Skin of body (tissue), 1 donor: ENCODE measurements at regions not wholly inside any gene's neighbourhood (a gene's known extent, or its start where the extent isn't known, plus 50 kb on each side); places are given as distances from the start of the nearest gene placed in this dataset.

ENCODE experiments used
- DNase-seq: peaks from one replicate; lab custom pipeline; 2025; lab: John Stamatoyannopoulos, UW

DNA sequence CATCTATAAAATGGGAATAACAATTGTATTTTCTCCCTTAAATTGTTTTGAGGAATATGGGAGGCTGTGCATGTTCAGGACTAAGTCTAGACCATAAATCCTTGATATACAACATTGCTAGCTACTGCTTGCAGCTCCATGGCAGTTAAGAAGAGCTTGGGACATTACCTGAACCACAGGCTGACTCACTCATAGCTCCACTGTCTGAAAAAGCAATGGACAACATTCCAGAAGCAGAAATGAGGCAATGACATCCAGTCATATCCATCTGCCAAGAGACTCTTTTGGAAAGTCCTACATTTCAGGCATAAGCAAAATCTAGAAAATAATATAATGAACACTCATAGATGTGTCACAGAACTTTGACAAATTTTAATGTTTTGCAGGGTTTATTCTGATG, 167.3 kb upstream of the LEF1 start:
- no peak for DNase-seq

DNA sequence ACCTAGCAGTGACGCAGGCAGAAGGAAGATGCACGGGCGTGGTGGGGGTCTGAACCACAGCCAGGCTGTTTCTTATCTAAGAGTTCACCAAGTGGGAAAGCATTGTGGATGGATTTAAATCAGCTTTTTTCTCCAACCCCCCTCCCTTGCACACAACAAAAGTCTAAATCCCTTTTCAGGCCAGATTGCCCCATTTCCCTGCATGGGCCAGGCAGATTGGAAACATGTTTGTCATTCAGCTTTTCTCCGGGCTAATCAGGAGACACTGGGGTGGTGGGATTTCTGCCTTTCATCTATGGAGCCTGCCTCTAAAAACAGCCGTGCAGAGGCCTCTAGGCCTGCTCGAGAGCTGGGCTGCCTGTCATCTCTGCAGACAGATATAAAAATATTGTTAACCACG, 166.3 kb upstream of the LEF1 start:
- DNase-seq, result no peak

DNA sequence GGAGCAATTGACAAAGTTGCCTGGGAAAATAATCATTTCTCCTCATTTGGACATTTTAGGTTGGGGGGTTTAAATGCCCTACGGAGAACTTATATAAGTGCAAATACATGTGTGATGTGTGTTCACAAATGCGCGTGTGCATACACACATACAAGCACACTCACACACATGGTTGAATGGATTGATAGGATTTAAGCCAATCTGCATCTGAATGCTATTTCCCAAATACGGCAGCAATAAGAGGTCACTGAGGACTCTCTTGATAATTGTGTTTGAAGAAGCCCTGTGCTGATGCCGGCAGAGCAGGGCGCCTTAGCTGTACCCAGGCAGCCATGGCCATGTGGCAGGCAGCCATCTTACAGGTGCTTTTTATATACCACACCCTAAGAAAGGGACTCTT, 165.3 kb upstream of the LEF1 start:
- no peak for DNase-seq

DNA sequence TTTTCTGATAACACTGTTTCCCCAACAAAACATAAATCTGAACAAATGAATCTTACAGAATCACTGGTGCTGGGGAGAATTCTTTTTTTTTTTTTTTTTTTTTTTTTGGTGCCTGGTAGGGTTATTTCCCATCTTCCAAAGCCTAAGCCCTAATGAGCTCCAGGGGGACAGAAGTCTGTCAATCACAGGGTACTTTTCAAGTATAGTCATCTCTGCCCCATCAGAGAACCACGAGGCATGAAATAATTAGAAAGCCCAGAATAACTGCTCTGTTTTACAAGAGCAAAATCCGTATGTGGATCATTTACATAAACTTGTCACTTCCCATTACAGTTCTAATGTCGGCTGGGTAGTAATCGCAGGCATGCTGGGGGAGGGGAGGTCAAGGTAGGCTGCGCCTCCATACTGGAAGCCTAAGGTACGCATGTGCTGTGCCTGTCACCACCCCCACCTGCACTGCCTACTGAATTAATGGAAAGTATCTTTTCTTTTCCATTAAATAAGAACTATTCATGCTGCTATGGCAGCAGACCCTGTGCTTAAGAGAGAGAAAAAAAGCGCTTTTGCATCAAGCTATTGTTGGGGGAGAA, 164.7 kb upstream of the LEF1 start:
- no peak for DNase-seq

DNA sequence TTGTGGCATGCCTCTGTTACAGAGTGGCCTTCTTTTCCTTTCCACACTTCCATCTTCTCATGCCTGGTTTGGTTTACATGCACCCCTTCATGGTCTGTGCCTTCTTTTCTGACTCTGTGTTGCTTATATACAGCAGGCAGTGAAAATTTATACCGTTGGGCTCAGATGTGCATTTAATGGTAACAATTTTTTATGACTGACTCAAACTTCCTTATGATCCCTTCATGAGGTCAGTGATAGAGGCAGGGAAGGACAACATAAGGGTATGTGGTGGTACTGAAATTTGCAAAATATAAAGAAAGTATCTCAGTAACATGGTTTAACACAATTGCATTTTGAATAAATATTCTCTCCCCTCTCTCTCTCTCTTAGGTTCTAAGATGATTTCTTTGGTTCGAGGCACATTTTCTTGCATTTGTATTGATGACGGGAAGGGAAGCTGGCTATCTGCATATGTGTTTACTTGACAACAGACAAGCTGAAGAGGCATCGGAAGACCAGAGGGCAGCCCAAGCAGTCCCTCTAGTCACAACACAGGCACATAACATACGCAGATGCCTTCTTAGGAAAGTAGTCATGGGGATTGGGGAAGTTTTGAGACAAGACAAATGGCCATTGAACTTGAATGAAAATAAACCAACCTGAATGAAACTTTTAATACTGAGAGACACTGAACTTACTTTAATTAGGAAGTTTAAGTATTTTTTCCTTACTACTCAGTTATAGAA, 163.3 kb upstream of the LEF1 start:
- DNase-seq, result no peak

DNA sequence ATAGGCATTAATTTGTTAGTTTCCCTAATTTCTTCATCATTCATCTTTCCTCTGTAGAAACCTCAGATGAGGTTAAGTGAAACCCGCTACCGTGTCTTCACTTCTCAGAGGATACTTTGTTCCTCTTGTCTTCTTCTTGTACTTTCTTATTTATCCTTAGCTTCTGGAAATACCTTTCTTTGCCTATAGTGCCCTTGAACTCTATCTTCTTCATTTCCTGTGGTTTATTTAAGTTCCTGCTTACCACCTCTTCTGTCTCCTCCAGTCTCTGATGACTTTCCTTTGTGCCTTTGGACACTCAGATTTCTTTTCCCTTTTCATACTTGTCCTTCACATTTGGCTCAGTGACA, 159.6 kb upstream of the LEF1 start:
- DNase-seq, result no peak

DNA sequence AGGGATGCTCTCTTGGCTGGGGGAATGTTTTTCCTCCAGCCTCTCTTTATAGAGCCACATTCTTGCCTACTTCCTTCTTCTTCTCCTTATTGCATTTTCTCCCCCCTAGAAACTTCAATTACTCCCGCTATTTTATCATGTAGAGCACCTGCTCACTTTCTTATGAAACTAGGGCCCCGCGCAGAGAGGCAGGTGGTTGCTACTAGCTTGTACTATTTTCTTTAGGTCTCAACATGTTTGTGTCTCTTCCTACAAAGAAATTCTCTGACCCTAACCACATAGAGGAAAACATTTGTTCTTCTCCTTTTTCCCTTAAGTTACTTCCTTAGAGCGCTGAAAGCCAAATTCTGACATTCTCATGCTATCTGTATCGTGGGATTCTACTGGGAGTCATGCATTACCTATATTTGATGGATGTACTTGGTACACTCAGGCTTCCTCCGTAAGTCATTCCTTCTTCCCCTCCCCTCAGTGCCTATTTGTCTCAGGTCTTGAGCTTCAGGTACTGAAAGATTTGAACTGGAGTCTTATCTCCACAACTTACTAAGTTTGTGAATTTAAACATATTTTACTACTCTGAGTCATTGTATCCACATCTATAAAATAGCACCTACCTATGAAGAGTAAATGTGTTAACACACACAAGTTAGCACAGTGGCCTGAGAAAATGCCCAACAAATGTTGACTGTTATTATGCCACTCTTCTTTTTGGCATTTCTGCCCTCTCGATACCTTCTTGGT, 159.1 kb upstream of the LEF1 start:
- DNase-seq, result no peak

DNA sequence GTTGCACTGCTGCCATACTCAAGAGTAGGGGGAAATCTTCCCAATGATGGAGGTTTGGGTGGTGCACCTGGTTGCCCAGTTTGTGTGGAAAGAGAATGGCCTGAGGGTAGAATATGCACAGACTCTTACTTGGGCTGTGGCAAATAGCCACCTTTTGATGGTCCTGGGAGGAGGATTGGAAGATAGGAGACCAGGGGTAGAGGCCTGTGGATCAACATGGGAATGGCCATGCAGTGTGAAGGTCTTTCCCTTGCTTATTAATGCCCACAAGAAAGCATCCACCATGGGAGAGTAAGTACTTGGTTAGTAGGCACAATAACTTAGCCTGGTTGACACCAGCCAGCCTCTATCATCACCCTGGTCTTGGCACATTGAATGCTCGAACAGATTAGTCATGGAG, 156.8 kb upstream of the LEF1 start:
- DNase-seq, result no peak

DNA sequence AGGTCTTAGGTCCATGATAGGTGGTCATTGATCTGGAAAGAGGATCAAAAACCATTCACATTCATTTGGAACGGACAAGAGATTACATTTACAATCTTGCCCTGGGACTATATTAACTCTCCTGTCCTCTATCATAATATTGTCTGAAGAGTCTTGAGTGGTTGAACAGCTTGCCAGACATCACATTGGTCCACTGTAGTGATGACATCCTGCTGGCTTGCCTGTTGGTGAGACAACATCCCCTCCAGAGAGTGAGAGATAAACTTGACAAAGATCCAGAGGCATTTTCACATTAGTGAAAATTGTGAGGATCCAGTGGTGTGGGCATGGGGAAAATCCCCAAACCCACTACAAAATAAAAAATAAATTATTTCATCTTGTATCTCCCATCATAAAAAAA, 155.7 kb upstream of the LEF1 start:
- DNase-seq, result no peak

DNA sequence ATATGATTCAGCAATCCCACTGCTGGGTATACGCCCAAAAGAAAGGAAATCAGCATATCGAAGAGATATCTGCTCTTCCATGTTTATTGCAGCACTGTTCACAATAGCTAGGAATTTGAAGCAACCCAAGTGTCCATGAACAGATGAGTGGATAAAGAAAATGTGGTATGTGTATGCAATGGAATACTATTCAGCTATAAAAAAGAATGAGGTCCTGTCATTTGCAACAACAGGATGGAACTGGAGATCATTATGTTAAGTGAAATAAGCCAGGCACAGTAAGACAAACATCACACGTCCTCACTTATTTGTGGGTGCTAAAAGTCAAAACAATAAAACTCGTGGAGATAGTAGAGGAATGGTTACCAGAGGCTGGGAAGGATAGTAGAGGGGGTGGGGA, 153.8 kb upstream of the LEF1 start:
- DNase-seq, result no peak

DNA sequence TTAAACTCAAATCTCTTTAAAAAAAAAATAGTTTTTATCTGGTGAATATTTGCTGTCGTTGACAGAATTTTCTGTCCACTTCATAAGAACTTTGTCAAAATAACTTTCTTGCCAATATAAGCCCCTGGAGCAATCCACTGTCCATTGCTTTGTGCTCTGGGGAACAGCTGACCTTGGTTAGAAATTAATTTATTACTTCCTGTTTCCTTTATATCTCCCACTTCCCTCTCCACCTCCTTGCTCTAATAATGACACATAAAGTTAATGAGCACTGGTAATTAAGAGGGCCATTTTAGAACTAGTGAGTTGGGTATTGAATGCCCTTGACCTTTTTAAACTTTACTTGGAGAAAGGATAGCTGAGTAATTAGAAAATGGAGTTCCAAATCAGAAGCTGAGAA, 151.3 kb upstream of the LEF1 start:
- no peak for DNase-seq

DNA sequence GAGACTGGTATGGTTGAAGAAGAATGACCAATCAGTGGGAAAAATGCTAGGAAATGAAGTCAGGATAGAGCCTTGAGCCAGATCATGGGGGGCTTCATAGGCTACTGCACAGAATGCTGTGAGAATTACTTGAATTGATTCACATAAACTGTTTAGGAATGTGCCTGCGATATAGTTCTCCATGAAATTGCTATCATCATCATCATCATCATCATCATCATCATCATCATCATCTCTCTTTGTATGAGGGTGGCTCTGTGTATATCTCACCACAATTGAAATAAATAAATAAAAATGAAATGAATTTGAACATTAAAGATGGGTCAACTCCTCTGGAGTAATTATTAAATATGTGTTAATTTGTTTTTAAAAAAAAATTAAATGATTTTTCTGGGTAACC, 148.6 kb upstream of the LEF1 start:
- no peak for DNase-seq

DNA sequence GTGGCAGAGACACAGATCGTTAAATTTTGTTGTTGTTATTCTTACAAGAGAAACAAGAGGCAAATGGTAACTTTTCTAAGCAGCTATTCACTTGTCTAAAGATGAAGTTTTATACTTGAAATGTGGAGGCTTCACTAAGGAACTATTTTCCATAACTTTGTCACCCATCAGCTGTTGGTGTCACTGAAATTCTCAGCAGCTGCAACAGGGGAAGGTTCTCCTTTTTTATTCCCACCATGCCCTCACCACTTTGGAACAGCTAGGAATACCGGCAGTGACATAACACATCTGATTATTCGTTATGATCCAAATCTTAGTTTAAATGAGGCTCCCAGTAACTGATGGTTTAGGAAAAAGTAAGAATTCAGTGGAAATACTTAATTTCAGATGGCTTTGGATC, 147.0 kb upstream of the LEF1 start:
- DNase-seq, result no peak

DNA sequence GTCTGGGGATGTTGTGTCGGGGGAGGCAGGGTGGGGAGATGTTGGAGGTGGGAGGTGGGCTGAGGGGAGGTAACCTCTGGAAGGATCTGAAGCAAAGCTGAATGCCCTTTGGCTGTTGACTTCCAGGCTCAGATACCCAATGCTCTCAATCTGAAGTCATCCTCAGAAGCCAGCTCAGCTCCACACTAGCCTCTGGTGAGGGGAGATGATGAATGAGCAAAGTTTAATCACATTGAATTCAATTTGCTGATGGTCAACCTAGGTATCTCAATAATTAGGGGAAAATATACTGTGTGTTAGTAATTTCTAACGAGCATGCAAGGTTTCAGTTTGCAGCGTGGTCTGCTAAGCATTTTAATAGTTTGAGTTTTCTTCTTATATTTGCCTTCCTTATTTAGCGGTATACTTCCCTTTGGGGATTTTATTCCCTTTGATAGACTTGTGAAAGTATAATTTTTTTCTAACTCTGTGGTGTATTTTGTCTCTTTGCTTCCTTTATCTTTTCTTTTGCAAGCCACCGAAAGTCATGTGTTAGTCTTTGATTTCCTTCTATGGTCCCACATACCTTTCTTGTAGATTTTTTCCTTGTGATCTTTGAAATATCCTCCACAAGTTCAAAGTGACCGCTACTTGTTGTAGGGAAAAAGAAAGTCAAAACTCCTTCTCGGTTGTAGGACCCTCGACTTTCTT, 146.3 kb upstream of the LEF1 start:
- DNase-seq, result no peak

DNA sequence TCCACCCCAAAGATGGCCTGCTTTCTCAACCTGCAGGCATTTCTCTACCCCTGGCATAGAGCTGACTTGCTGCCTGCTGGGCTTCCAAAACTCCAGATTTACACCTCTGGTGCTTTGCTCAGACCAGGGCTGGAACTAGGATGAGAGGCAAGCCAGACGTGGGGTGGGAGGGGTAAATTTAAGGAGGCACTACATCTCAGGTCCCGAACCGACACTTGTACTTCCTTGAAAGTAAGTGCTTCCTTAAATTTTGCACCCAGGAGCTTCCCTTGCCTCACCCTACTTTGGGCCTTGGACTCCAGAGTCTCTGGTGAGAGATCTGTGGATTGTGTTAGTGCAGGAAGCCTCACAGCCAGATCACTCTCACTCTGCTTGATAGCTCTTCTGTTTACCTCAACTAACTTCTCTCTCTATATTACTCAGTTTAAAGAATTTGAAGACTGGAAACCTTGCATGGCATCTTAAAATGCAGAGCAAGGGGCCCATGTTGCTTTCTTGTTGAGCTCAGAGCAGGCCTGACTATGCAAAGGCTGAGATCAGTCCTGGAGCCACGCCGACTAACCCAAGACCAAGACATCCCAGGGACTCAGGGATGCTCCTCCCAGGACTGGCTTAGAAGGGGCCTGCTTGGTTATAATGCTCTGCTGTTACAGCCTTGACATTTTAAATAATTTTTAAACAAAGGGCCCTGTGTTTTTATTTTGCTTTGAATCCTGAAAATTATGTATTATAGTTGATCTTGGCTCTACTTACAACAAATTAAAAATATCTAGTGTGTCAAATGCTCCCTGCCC, 145.0 kb upstream of the LEF1 start:
- DNase-seq, result no peak

DNA sequence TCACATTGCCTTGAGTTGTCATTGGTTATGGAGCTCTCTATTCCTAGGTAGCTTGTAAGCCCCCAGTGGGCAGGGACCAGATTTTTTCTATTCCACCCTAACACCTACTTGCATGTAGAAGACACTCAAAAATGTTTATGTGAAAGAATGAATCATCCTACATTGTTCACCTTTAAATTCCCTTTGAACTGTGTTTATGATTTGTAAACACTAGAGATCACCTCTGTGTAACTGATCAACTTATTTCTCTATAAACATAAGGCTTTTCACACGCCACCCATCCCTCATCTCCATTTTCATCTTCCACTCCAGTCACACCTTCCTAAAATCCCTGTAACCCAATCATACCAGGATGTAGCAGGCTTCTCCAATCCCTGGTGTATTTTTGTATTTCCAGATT, 142.6 kb upstream of the LEF1 start:
- DNase-seq, result no peak

DNA sequence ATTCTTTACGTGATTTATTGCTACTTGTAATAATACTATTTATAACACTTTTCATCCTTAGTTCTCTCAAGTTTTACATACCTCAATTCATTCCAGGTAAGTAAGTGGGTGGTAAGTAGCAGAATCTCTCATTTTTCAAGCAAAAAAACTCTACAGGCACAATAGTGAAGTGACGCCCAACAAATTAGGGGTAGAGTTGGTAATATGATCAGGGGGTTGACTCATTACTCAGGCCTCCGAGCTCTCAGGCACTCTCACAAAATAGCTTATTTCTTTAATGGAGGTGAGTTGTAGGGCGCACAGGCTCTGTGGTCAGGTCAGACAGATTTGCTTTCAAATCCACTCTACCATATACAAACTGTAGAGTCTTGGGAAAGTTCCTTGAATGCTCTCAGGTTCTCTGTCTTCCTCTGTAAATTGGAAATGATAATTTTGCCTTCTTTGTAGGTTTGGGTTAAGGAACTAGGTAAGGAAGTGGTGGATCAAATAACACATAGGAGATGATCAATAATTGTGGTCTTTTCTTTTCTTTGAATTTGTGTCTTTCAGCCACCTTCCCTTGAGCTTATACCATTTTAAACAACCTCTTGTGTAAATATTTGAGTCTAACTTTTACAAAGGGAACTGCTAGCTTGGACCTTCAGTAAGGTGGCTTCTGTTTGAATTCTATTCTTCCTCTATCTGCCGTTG, 134.9 kb upstream of the LEF1 start:
- no peak for DNase-seq

DNA sequence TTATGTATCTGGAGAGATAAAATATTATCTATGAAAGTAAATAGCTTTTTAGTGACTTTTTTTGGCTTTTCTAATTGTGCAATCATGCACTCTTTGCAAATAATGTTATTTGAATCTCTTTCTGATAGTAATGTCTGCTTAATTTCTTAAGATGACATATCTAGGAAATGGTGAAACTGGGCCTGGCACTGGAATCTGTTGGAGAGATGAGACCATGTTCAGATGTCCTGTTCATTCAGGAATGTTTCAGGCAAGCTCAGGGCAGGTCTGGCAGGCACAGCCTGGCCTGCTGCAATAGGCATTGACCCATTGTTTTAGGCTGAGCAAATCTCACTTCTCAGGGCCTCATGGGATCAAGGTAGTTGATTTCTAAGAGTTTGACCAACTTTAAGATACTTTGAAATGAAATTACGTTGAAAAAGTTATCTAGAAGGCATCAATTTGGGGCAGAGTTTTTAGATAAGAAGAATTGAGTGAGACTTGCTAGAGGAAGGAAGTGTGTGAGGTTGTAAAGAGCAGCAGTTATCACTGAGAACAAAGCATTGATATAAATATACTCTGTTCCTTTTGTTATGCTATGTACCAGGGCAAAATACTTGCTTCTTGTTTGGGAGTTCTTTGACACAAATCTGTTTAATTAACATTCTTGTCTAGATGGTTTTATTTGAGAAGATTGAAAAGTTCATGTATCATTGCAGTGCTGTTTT, 133.0 kb upstream of the LEF1 start:
- DNase-seq, result no peak

DNA sequence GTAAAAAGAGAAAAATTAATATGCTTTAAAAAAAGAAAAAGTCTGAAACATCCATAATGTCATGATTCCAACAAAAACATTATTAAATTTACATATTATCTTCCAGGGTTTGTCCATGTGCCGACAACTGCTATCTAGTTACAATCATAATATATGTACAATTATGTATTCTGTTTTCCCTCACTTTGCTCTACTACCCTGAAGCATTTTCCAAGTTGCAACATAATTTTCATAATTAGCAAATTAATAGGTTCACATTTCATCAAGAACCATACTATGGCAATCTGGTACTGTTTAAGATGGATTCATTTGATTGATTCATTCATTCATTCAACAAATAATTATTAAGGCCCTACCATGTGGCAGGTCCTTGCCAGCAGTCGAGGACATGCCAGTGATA, 128.9 kb upstream of the LEF1 start:
- DNase-seq, result no peak

DNA sequence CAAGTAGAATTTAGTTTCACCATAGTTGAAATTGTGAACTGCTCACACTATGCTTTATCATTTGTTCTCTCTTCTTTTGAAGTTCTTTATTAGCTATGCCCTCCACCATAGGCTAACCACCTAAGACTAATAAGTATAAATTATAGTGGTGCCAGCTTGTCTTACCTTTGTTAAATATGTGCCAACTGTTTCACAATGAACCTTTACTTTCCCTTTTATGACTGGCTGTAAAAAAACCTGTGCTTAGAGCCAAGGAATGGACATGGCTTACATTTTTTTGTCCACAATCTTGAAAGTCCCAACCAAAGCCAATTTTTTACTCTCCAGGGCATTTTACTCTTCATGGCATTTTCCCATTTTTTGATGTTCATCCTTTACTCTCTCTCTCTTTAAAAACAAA, 123.5 kb upstream of the LEF1 start:
- no peak for DNase-seq
